HG02642 (cell line): ENCODE measurements at regions not wholly inside any gene's neighbourhood (a gene's known extent, or its start where the extent isn't known, plus 50 kb on each side); places are given as distances from the start of the nearest gene placed in this dataset.
A peak's percentile ranks its signal among the peaks of the same experiment; 100 is the strongest.
"Not testable (repeated sequence)": the region's sequence is repeated elsewhere in the genome, so short reads cannot be mapped to it uniquely, and the experiment has no call there.

Experiments used
- ATAC-seq: cut with Tn5 transposase; IDR thresholded peaks from one replicate; pipeline ENCODE4 v1.9.1; 2021; ENCODE audit warnings: mild to moderate bottlenecking; ENCODE audit not compliant: unreplicated experiment, poor library complexity

DNA sequence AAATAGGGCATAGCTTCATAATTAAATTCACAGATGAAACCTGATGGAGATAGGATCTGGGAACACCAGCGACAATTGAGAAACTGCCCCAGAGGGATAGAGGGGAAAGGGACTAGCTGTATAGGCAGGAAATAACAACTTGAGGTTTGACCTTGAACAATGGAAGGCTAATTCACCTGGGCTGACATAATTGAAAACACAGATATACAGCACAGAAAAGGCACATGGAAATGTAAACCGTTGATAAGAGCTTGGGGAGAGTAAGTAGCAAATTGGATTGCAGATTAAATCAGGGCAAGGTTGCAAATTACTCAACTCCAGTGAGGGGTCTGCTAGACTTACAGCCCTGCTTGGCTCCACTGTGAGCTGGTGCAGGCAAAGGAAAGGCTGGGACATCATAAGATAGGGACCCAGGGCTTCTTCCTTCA lies 246.7 kb downstream of the DLEU7 start:
- no peak for ATAC-seq

DNA sequence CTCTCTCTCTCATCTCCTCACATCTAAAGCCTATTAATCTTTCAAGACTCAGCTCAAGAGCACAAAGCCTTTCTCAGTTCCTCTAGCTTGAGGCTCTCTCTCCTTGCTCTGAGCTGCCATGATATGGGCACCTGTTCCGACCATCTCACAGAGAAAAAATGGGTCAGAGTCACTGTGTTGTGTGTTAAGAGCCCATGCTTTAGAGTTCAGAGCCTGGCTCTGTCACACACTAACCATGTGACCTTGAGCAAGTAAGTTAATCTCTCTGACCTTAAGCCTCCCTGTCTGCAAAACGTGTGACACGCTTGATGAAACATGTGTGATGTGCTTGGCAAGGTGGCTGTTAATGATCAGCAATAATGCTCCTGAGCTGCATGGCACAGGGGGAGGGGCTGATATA lies 245.2 kb downstream of the DLEU7 start:
- peak; percentile 37 for ATAC-seq

DNA sequence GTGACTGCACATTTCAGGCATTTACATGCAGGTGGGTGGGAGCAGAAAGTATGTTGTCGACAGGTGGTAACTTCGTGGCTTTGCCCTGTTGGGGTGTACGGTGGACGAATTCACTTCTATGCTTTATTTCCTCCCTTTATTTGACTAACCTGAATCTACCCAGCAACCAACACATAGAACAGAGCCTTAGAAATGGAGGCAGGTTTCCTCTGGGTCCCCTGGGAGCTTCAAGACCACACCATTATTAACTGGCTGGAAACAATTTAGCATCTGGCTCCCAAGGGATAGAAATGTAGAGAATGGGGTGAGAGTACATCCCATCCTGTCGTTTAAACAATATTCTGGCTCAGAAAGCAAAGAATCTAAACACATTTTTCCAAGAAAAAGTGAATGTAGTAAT lies 244.4 kb downstream of the DLEU7 start:
- ATAC-seq = no peak

DNA sequence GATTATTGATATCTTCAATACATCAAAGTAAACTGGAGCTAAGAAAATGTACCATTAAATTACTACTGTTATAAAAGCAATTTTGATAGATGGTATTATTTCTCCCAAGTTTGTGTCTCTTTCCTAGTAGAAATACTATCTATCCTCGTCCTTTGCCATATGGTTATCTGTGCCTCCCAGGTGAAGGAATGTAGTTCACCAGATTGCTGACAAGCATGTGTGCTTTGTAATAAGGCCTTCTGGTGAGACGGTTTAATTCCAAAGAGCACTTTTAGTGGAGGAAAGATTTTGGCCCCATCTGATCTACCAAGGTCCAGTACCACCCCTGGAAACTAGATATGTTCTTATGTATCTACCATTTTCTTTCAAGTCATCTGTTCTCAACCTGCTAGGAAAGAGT lies 243.6 kb downstream of the DLEU7 start:
- no peak for ATAC-seq

DNA sequence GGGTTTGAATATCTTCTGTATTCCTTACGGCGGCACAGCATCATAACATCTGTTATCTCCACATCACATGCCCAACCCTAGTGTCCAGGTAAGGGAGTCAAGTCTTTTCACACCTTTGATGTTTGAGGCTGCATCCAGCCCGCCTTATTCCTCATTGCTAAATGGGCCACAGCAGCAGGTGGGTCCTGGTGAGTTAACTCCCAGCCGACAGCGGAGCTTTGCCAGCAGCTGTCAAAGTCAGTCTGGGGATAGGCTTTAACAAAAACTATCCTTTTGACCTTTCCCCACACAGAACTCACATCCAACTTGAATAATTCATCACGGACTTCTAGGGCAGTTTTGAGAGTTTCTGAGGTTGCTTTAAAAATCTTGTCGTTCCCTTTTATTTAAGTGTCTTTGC lies 235.1 kb downstream of the DLEU7 start:
- no peak for ATAC-seq

DNA sequence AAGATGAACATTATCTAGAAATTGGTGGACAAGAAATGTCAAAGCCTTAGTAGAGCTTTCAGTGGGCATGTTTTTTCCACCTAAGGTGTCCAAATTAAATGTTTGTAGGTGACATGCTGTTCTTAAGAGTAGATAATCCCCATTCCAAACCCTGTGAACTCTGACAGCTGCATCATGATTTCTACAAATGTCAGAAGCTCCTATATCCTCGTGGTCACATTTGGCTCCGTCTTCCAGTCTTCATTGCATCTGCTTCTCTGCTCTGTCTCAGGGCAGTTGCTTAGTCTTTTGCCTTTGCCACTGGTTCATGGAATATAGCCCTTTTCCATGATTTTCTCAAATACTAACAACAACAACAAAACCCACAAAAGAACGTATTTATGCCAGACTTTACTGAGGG lies 234.5 kb downstream of the DLEU7 start:
- no peak for ATAC-seq

DNA sequence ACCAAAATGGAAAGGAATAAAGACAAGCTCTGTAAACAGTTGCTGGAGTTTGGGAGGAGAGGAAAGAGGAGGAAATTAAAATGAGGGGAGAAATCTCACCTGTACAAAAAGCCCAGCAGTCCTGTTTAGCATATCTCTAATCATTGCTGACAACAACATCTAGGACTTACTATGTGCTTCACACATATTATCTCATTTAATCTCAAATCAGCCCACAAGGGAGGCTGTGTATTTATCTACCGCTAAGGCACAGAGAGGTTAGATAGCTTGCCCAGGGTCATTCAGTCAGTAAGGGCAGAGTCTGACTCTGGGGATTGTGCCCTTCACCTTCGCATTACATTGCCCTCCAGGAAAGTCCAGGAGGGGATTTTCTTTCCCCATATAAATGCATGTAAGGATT lies 233.3 kb downstream of the DLEU7 start:
- ATAC-seq = no peak

DNA sequence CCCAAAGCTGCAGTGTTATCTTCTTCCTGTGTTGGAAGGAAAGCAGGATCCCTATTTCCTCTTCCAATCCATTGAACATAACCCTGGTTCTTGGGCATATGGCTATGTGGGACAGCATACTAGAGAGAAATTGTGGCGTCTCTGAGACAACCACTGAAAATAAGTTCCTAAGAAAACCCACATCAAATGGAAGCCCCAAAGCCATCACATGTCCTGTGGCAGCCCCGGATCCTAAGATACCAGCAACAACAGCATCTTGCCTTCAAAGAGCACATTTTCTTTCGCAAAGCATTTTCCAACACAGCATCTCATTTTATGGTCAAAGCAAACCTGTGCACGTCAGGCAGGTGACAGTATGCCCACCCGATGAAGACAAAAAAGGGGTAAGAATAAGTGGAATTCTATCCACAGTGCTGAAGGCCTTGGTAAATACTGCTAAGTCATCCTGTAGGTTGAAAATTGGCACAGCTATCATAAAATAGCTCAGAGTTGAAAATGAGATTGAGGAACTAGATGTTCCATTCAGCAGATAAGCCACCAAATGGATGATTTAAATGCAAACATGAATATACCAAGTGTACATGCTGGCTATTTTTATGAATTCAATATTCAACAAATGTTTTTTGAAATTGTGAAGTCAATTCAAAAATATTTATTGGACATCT lies 232.2 kb downstream of the DLEU7 start:
- no peak for ATAC-seq

DNA sequence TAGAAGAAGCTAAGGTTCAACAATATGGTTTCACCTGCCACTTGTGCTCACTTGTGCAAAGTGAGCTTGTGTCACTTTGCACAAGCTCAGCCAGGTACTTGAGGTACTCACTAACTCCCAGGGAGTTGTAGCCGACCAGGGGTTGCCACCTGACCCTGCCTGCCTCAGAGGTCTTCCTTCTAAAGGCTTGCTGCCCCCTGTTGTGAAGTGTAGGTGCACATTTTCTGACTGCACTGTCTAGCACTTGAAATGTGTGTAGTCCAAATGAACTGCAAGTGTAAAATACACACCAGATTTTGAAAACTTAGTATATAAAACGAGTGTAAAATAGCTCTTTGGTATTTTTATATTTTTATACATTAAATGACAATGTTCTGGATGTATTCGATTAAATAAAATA lies 230.8 kb downstream of the DLEU7 start:
- no peak for ATAC-seq

DNA sequence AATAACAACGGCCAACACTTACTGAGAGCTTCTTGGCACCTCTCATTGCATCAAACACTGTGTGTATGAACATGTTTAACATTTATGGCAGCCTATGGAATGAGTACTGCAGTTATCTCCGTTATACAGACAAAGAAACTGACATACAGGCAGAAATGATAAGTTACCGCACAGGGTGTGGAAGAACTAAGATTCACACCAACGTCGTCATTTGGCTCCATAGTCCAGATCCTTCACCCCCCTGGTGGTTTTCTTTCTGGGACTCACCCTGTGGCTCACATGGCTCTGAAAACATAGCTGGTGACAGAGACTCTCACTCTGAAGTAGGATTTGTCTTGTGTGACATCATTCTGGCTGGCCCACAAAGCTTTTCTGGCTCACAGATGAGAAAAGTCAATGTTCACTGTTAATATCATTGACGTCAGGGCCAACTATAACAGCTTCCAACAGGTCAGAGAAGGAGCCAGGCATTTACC lies 230.1 kb downstream of the DLEU7 start:
- ATAC-seq = no peak

DNA sequence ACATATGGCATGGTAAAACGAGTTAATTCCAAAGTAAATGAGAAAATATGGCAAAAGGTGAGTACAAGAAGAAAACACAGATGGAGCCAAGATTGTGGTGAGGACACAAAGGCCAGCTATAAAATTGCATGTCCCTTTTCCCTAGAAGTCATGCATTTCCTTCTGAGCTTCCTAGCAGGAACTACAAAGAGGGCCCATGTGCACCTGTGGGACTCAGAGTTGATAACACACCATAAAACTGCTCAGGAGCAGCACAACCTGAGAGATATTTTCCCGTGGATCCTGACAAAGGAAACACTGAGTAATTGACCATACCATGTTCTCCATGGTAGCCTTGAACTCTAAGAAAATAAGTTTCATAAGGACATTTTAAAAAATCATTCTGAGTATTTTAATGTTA lies 228.3 kb downstream of the DLEU7 start:
- no peak for ATAC-seq

DNA sequence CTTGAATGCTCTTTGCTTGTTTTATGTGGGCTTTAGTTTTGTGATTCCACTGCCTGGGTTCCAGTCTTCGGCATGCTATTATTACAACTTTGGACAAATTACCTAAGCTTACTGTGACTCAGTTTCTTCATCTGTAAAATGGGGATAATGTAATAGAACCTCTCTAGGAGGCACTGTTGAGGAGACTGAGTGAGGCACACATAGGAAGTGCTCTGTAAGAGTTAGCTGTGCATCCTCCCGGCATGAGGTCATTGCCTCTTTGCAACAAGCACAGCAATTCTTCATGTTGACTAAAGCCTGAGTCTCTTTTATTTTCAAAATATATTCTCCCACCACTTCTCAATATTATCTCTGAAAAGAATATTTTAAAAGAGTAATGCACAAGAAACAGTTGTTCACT lies 227.4 kb downstream of the DLEU7 start:
- ATAC-seq = no peak

DNA sequence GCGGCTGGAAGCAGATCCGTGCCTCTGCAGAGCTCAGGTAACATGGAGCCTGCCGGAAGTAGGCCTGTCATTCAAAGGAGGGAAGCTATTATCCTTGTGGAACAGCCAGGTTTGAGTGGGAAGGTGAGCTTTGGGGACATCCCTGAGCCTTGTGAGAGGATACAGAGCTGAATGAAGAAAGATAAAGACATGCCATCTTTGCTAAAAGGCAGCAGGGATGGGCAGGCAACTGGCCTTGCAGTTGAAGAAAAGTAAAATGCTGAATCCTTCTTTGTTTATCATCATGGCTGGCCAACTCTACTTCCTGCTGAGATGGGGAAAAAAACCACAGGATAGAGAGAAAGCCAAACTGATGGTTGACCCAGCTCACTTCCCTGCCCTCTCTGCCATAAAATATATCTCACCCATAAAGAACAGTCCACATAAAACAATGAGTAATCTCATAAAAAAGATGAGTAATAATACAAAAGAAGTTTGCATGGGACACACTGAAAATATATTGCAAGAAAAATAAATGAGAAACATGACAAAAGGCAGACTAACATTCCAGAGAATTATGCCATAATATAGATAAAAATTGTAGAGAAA lies 226.3 kb downstream of the DLEU7 start:
- ATAC-seq = no peak

DNA sequence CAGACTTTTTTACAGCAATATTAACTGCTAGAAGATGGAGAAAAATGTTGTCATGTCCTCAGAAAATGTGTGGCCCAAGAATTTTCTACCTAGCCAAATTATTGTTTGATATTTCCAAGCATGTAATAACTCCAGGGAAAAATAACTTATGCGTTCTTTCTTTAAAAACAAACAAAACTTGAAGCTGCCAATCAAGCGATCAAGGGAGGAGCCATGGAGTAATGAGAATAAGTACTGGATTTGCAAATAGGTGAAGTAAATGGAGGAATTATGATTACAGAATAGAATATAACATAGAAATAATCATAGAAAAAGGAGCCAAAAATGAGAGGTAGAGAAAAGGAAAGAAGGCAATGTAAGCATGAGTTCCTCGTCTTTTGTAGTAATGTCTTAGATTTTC lies 225.3 kb downstream of the DLEU7 start:
- ATAC-seq = no peak

DNA sequence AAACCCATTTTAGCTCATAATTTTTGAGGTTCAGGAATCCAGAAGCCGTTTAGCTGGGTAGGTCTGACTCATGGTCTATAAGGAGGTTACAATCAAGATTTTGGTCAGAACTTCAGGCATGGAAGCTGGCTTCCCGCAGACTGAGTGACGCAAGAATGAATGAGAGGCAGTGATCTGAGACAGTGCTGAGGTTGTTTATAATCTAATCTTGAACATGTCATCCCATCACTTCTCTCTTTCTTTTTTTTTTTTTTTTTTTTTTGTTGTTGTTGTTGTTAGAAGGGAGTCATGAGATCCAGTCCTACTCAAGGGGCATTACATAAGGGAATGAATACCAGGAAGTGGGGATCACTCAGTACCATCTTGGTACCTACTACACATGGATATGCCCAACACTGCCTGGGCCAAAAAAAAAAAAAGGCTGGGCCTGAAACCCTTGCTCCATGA lies 217.4 kb downstream of the DLEU7 start:
- no peak for ATAC-seq

DNA sequence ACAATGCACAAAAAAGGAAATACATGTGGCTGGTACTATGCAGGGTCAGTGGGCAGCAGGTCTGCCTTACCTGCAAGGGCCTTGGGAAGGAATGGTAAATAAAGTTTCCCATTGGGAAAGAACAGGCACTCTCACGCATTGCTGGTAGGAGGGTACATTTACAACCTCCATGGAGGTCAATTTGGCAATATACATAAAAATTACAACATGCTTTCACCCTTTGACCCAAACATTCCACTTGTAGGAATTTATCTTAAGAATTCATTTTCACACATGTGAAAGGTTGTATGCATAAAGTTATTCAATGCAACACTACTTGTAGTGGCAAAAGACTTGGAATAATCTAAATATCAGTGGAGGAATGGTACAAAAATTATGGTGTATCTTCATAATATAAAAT lies 216.4 kb downstream of the DLEU7 start:
- ATAC-seq = no peak

DNA sequence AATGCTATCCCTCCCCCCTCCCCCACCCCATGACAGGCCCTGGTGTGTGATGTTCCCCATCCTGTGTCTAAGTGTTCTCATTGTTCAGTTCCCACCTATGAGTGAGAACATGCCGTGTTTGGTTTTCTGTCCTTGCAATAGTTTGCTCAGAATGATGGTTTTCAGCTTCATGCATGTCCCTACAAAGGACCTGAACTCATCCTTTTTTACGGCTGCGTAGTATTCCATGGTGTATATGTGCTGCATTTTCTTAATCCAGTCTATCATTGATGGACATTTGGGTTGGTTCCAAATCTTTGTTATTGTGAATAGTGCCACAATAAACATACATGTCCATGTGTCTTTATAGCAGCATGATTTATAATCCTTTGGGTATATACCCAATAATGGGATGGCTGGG lies 215.0 kb downstream of the DLEU7 start:
- not testable (repeated sequence) for ATAC-seq

DNA sequence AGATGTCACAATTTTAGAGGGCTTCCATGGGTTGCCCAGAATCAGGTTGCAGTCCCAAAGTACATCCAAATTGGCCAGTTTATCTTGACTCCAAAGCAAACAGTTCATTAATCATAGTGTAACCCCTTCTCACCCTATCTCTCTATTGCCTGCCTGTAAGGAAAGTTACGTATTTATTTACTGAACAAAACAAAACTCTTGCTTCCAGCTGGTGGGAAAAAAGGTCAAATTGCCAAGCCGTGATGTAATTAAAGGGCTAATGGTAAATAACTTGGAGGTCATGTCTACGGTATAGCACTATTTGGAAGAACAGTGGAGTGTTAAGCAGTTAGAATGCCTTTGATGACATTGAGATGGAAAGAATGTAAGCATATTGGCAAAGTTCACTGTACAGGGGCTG lies 214.0 kb downstream of the DLEU7 start:
- no peak for ATAC-seq

DNA sequence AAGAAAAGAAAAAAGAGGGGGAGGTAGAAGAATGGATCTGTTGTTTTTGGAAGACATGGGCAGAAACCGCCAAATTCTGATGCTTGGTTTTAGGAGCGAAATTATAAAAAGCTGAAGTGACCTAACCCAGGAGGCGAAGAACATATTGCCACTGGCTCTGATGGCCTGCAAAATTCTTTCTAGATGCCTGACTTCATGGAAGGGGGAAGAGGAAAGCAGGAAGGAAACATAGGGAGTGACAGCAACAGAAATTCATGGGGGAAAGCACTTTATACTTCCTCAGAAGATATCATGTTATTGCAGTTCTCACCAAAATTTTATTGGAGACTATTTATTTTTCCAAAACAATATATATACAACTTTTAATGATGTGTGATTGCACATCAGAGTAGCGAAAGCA lies 213.5 kb downstream of the DLEU7 start:
- ATAC-seq = no peak

DNA sequence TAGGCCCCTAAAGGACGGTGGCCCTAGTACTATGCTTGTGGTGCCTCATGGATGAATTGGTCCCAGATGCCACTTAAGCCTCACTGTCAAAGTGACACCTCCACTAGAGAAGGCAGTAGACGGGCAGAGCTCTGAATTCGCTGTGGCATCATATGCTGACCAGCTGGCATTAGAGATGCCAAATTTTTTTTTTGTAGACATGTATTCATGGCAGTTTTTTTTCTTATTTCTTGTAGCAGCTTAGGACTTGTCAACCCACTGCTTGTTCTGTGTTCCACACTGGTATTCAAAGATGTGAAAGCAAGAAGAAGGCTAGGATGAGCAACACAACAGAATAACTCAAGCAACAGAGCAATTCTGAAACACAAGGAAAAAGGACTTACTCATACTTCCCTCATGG lies 212.5 kb downstream of the DLEU7 start:
- no peak for ATAC-seq

DNA sequence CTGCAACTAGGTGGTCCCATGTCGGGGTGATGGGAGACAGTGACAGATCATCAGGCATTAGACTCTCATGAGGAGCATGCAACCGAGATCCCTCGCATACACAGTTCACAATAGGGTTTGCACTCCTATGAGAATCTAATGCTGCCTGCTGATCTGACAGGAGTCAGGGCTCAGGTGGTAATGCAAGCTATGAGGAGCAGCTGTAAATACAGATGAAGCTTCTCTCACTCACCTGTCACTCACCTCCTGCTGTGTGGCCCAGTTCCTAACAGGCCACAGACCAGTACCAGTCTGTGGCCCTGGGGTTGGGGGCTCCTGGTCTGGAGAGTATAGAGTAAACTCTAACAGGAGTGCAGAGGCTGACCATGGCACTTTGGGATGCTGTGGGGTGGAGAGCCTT lies 209.2 kb downstream of the DLEU7 start:
- no peak for ATAC-seq

DNA sequence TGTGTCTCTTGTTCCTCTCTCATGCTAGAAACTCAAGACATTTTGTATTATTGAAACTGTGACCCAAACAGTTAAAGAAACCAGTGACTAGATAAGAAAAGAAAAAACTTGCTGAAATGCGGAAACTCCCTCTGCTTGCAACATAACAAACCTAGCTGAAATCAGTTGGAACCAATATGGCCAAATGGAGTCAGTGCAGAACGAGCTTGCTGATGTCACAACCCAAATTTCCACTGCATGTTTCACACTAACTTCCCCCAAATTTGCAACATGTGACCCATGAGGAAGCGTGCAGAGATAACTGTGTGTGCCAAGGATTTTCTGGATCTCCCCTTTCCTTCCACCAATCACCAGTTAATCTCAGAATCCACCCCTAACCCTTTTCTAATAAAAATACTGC lies 208.0 kb downstream of the DLEU7 start:
- ATAC-seq = peak; percentile 62
